ENCODE measurements at regions not wholly inside any gene's neighbourhood (a gene's known extent, or its start where the extent isn't known, plus 50 kb on each side); places are given as distances from the start of the nearest gene placed in this dataset.

DNA sequence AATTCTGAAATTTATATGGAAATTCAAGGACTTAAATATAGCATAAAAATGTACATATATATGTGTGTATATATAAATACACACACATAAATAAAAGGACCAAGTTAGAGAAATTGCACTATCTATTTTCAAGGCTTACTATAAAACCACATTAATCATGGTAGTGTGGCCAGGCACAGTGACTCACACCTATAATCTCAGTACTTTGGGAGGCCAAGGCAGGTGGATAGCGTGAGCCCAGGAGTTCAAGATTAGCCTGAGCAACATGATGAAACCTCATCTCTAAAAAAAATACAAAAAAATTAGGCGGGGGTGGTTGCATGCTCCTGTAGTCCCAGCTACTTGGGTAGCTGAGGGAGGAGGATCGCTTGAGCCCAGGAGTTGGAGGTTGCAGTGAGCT is 171.4 kb upstream of the GORAB start:
- H3K36me3 Mint-ChIP-seq, result no peaks in the 10 kb centered on the region
- TF ChIP-seq EZH2 (IDR thresholded peaks at IDR 0.05), result no peak
- TF ChIP-seq CTCF (IDR thresholded peaks at IDR 0.05), result no peak
- TF ChIP-seq EZH2phosphoT487 (IDR thresholded peaks at IDR 0.05), result no peak
- H3K9me3 ChIP-seq (ENCODE audit: low read depth), result no peaks in the 10 kb centered on the region
- H3K36me3 ChIP-seq, result no peaks in the 10 kb centered on the region
- H3K4me3 Mint-ChIP-seq, result no peak overlapping the region
- H3K4me3 ChIP-seq, result no peak overlapping the region
- H3K27me3 Mint-ChIP-seq (ENCODE audit: insufficient read depth, low read depth), result peaks cover 2% of the 10 kb centered on the region
- DNase-seq (ENCODE audit: low spot score), result no peak
- no peaks in the 10 kb centered on the region for H3F3A ChIP-seq (ENCODE audit: low read depth)
- H3K4me2 ChIP-seq, result no peak overlapping the region
- no peaks in the 10 kb centered on the region for H3K4me1 ChIP-seq
- H4K20me1 ChIP-seq (ENCODE audit: low read depth), result no peaks in the 10 kb centered on the region
- H3K79me2 ChIP-seq (ENCODE audit: low read depth), result no peaks in the 10 kb centered on the region
- H3K27ac Mint-ChIP-seq, result no peak overlapping the region
- no peak overlapping the region for H2AFZ ChIP-seq (replicated peaks)
- H3K27me3 ChIP-seq, result no peaks in the 10 kb centered on the region
- no peak overlapping the region for H3K9ac ChIP-seq
- H3K4me1 Mint-ChIP-seq, result no peaks in the 10 kb centered on the region
- no peaks in the 10 kb centered on the region for H3K9me3 Mint-ChIP-seq
- no peak overlapping the region for H3K27ac ChIP-seq

DNA sequence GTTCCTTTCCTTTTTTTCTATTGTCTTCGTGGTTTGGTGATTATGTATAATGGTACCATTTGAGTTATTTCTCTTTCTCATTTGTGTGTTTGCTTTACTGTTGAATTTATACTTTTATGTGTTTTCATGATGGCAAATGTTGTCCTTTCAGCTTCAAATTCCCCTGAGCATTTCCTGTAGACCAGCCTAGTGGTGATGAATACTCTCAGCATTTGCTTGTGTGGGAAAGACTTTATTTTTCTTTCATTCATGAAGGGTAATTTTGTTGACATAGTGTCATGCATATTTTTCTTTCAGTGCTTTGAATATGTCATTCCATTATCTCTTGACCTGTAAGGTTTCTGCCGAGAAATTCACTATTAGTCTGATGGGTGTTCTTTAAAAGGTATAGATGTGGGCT is 166.6 kb upstream of the GORAB start:
- DNase-seq (ENCODE audit: low spot score), result no peak
- no peak overlapping the region for H3K27ac ChIP-seq
- H3K9ac ChIP-seq, result no peak overlapping the region
- no peaks in the 10 kb centered on the region for H3K9me3 ChIP-seq (ENCODE audit: low read depth)
- H3K4me1 Mint-ChIP-seq, result no peaks in the 10 kb centered on the region
- no peaks in the 10 kb centered on the region for H3K4me1 ChIP-seq
- H3F3A ChIP-seq (ENCODE audit: low read depth), result no peaks in the 10 kb centered on the region
- no peak overlapping the region for H3K4me2 ChIP-seq
- no peak overlapping the region for H3K4me3 Mint-ChIP-seq
- H3K27me3 ChIP-seq, result no peaks in the 10 kb centered on the region
- H3K36me3 Mint-ChIP-seq, result no peaks in the 10 kb centered on the region
- TF ChIP-seq EZH2 (IDR thresholded peaks at IDR 0.05), result no peak
- TF ChIP-seq EZH2phosphoT487 (IDR thresholded peaks at IDR 0.05), result no peak
- no peak for TF ChIP-seq CTCF (IDR thresholded peaks at IDR 0.05)
- H4K20me1 ChIP-seq (ENCODE audit: low read depth), result no peaks in the 10 kb centered on the region
- no peaks in the 10 kb centered on the region for H3K79me2 ChIP-seq (ENCODE audit: low read depth)
- no peaks in the 10 kb centered on the region for H3K36me3 ChIP-seq
- no peak overlapping the region for H3K4me3 ChIP-seq
- H3K9me3 Mint-ChIP-seq, result no peaks in the 10 kb centered on the region
- H3K27ac Mint-ChIP-seq, result no peak overlapping the region
- peaks cover 3% of the 10 kb centered on the region for H3K27me3 Mint-ChIP-seq (ENCODE audit: insufficient read depth, low read depth)
- H2AFZ ChIP-seq (replicated peaks), result no peak overlapping the region

- H3K4me1 Mint-ChIP-seq, result no peaks in the 10 kb centered on the region
- H3K27ac Mint-ChIP-seq, result no peak overlapping the region
- H3K27me3 Mint-ChIP-seq (ENCODE audit: insufficient read depth, low read depth), result peaks cover 3% of the 10 kb centered on the region
- Histone ChIP-seq H3K27ac (no peak overlapping the region), H4K20me1 (ENCODE audit: low read depth) (no peaks in the 10 kb centered on the region), H3K4me2 (no peak overlapping the region), H3K79me2 (ENCODE audit: low read depth) (no peaks in the 10 kb centered on the region), H3F3A (ENCODE audit: low read depth) (no peaks in the 10 kb centered on the region), H3K4me3 (no peak overlapping the region), H3K36me3 (no peaks in the 10 kb centered on the region), H3K4me1 (no peaks in the 10 kb centered on the region), H3K9me3 (ENCODE audit: low read depth) (no peaks in the 10 kb centered on the region), H3K27me3 (no peaks in the 10 kb centered on the region), H2AFZ (replicated peaks) (no peak overlapping the region), H3K9ac (no peak overlapping the region)
- no peaks in the 10 kb centered on the region for H3K9me3 Mint-ChIP-seq
- TF ChIP-seq EZH2phosphoT487 (IDR thresholded peaks at IDR 0.05) (no peak), CTCF (IDR thresholded peaks at IDR 0.05) (no peak), EZH2 (IDR thresholded peaks at IDR 0.05) (no peak)
- no peaks in the 10 kb centered on the region for H3K36me3 Mint-ChIP-seq
- no peak overlapping the region for H3K4me3 Mint-ChIP-seq
- DNase-seq (ENCODE audit: low spot score), result no peak
Observed at GRCh38 chr1:170366980-170367379, 165.0 kb upstream of the GORAB start.

DNA sequence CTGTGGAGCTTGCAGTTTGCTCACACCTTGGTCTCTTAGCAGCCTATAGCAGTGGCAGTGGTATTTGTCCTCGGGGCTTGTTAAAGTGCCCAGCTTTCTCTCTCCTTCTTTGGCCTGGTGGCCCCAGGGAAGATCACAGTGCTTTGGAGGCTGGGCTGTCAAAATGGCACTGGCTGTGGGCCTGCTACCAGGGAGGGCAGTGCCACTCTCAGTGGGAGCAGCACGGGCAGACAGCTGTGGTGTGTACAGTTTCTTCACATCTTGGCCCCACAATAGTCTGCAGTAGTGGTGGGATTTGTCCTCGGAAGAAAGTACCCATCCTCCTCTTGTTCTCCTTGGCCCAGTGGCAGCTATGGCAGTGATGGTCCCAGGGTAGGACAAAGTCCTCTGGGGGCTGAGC is 164.4 kb upstream of the GORAB start:
- H3K4me3 Mint-ChIP-seq, result no peak overlapping the region
- no peak overlapping the region for H3K4me2 ChIP-seq
- H3K79me2 ChIP-seq (ENCODE audit: low read depth), result no peaks in the 10 kb centered on the region
- no peaks in the 10 kb centered on the region for H3K36me3 ChIP-seq
- H3K27me3 ChIP-seq, result no peaks in the 10 kb centered on the region
- no peaks in the 10 kb centered on the region for H3K9me3 ChIP-seq (ENCODE audit: low read depth)
- H3F3A ChIP-seq (ENCODE audit: low read depth), result no peaks in the 10 kb centered on the region
- no peak for DNase-seq (ENCODE audit: low spot score)
- H3K4me1 Mint-ChIP-seq, result no peaks in the 10 kb centered on the region
- H3K9ac ChIP-seq, result no peak overlapping the region
- no peak overlapping the region for H3K27ac Mint-ChIP-seq
- TF ChIP-seq CTCF (IDR thresholded peaks at IDR 0.05) (no peak), EZH2 (IDR thresholded peaks at IDR 0.05) (no peak), EZH2phosphoT487 (IDR thresholded peaks at IDR 0.05) (no peak)
- no peak overlapping the region for H3K4me3 ChIP-seq
- H3K27me3 Mint-ChIP-seq (ENCODE audit: insufficient read depth, low read depth), result peaks cover 3% of the 10 kb centered on the region
- H3K36me3 Mint-ChIP-seq, result no peaks in the 10 kb centered on the region
- H3K9me3 Mint-ChIP-seq, result no peaks in the 10 kb centered on the region
- no peak overlapping the region for H2AFZ ChIP-seq (replicated peaks)
- H4K20me1 ChIP-seq (ENCODE audit: low read depth), result no peaks in the 10 kb centered on the region
- no peak overlapping the region for H3K27ac ChIP-seq
- H3K4me1 ChIP-seq, result no peaks in the 10 kb centered on the region
